HG03025 (cell line): ENCODE measurements at regions not wholly inside any gene's neighbourhood (a gene's known extent, or its start where the extent isn't known, plus 50 kb on each side); places are given as distances from the start of the nearest gene placed in this dataset.
"Not testable (repeated sequence)": the region's sequence is repeated elsewhere in the genome, so short reads cannot be mapped to it uniquely, and the experiment has no call there.

ENCODE experiments used
- ATAC-seq: cut with Tn5 transposase; IDR thresholded peaks from one replicate; pipeline ENCODE4 v1.9.1; 2021; ENCODE audit warnings: mild to moderate bottlenecking, moderate library complexity; ENCODE audit not compliant: unreplicated experiment, low FRiP score

GRCh38 chr3:89740881-89741177, 633.4 kb downstream of the EPHA3 start:
- no peak for ATAC-seq

GRCh38 chr3:89742546-89742945, 635.1 kb downstream of the EPHA3 start:
- no peak for ATAC-seq

GRCh38 chr3:89747541-89748278, 640.3 kb downstream of the EPHA3 start:
- not testable (repeated sequence) for ATAC-seq

- ATAC-seq = no peak
These were observed 655.0 kb downstream of the EPHA3 start for GRCh38 chr3:89762405-89762804.

- no peak for ATAC-seq
These were observed 676.0 kb downstream of the EPHA3 start for GRCh38 chr3:89783341-89783927.

- no peak for ATAC-seq
These were observed 680.1 kb downstream of the EPHA3 start for GRCh38 chr3:89787485-89787884.

GRCh38 chr3:89787979-89788378, 680.6 kb downstream of the EPHA3 start:
- no peak for ATAC-seq

GRCh38 chr3:89795506-89795905, 688.1 kb downstream of the EPHA3 start:
- no peak for ATAC-seq

GRCh38 chr3:89802881-89803280, 695.5 kb downstream of the EPHA3 start:
- no peak for ATAC-seq

GRCh38 chr3:89803711-89804110, 696.3 kb downstream of the EPHA3 start:
- ATAC-seq = no peak

- ATAC-seq = no peak
These were observed 698.7 kb downstream of the EPHA3 start for GRCh38 chr3:89806166-89806565.

GRCh38 chr3:89808680-89809197, 701.3 kb downstream of the EPHA3 start:
- ATAC-seq = no peak

GRCh38 chr3:89813500-89813899, 706.1 kb downstream of the EPHA3 start:
- ATAC-seq = no peak

GRCh38 chr3:89841041-89841440, 733.6 kb downstream of the EPHA3 start:
- no peak for ATAC-seq

GRCh38 chr3:89845053-89845452, 737.6 kb downstream of the EPHA3 start:
- ATAC-seq = no peak

- no peak for ATAC-seq
These were observed 740.5 kb downstream of the EPHA3 start for GRCh38 chr3:89847955-89848354.

GRCh38 chr3:89851974-89852621, 744.7 kb downstream of the EPHA3 start:
- ATAC-seq = no peak

- ATAC-seq = no peak
These were observed 752.3 kb downstream of the EPHA3 start for GRCh38 chr3:89859757-89860156.

GRCh38 chr3:89867286-89867685, 759.9 kb downstream of the EPHA3 start:
- ATAC-seq = no peak

- no peak for ATAC-seq
These were observed 768.7 kb downstream of the EPHA3 start for GRCh38 chr3:89876116-89876515.

GRCh38 chr3:89877230-89877629, 769.8 kb downstream of the EPHA3 start:
- ATAC-seq = no peak

GRCh38 chr3:89889386-89889785, 782.0 kb downstream of the EPHA3 start:
- ATAC-seq = no peak
